ENCODE measurements at regions not wholly inside any gene's neighbourhood (a gene's known extent, or its start where the extent isn't known, plus 50 kb on each side); places are given as distances from the start of the nearest gene placed in this dataset.

DNA sequence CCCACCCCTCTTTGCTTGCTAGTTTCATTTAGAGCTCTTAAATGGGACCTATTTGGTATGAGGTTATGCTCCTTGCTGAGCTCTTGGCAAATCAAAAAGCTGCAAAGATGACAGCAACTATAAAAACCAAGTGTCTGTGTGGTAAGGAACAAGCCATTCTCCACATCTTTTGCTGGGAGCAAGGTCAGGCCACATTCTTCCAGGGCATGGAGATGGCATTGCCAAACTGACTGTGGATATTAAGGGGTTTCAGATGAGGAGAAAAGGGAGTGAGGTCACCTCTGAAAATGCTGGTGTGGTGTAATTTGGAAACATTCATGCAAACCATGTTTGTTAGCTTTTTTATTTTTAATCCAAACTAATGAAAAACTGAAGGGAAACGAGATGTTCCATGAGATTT, 218.8 kb upstream of the IL12B start:
- TF ChIP-seq CTCF (IDR thresholded peaks at IDR 0.05; ENCODE audit: control insufficient read depth, insufficient read depth, low read depth, low read length, missing control alignments) = no peak

DNA sequence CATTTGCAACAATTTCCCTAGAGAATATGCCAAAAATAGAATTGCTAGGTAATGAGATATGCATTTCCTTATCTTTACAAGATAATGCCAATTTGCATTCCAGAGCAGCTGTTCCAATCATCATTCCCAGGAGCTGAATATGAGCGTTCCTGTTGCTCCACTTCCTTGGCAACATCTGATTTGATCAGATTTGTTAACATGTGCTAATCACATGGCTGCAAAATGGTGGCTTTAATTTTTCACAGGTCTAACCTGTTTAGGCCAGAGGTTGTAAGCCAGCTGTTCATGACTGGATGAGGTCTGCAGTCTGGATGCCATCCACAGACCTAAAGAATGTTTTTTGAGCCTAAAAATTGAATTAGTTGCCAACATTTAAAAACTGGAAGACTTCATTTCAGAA, 220.7 kb upstream of the IL12B start:
- H3K4me3 ChIP-seq (ENCODE audit: control insufficient read depth, low read depth, low read length) = no peak overlapping the region
- DNase-seq (ENCODE audit: low read depth) = no peak
- no peak for TF ChIP-seq CTCF (IDR thresholded peaks at IDR 0.05; ENCODE audit: control insufficient read depth, insufficient read depth, low read depth, low read length, missing control alignments)

More for the DNA sequence above, 218.8 kb upstream of the IL12B start:
- no peak overlapping the region for H3K4me3 ChIP-seq (ENCODE audit: control insufficient read depth, low read depth, low read length)
- no peak for DNase-seq (ENCODE audit: low read depth)

DNA sequence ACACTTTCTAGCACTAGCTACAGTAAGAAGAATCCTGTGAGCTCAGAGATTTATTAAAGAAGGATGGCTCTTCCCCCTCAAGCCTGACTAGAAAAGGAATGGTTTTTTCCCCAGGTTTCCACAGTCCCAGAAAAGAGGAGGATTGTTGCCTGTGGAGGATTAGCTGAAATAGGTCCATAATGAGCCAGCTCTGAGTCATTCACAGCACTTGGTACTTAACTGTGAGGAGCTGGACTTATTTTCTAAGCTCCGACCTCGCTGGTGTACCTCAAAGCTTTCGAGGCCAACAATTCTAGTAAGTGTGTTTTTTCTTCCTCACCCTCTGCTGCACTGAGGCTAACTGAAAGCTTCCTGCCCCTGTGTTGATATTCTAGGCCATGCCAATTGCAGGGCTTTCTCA, 222.5 kb upstream of the IL12B start:
- DNase-seq (ENCODE audit: low read depth) = peak; percentile 35
- no peak for TF ChIP-seq CTCF (IDR thresholded peaks at IDR 0.05; ENCODE audit: control insufficient read depth, insufficient read depth, low read depth, low read length, missing control alignments)
- H3K4me3 ChIP-seq (ENCODE audit: control insufficient read depth, low read depth, low read length) = no peak overlapping the region

DNA sequence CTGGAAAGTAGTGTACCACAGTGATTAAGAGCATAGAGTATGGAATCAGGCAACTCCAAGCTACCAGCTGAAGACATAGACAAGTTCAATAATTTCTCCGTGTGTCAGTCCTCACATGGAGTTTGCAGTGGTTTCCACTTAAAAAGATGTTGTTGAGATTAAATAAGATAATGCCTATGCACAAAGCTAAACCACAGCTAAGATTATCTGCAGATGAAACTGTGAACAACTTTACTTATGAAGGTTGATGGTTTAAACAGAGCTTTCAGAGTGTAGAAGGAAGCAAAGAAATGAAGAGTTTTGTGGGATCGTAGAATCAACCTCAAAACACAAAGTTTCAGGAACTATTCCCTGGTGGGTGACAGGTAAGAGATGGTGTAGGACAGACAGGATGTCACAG, 223.5 kb upstream of the IL12B start:
- TF ChIP-seq CTCF (IDR thresholded peaks at IDR 0.05; ENCODE audit: control insufficient read depth, insufficient read depth, low read depth, low read length, missing control alignments) = no peak
- DNase-seq (ENCODE audit: low read depth) = no peak
- no peak overlapping the region for H3K4me3 ChIP-seq (ENCODE audit: control insufficient read depth, low read depth, low read length)

DNA sequence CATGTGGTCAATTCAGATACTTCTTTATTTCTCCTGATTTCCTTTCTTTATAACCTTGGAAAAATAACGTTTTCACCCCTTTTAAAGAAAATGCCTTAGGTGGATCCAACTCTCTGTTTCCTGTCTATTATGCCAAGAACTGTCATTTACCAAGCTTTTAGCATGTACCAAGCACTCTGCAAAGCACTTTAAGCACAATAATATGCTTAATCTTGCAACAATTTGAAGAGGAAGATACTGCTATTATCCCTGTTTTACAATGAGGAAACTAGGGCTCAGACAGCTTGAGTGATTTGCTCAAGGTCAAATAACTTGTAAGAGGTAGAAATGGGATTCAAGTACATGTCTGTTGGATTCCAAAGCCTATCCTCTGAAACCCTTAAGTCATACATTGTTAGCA, 224.8 kb upstream of the IL12B start:
- DNase-seq (ENCODE audit: low read depth) = no peak
- no peak for TF ChIP-seq CTCF (IDR thresholded peaks at IDR 0.05; ENCODE audit: control insufficient read depth, insufficient read depth, low read depth, low read length, missing control alignments)
- H3K4me3 ChIP-seq (ENCODE audit: control insufficient read depth, low read depth, low read length) = no peak overlapping the region

GRCh38 chr5:159559337-159559736, 229.1 kb upstream of the IL12B start:
- no peak for TF ChIP-seq CTCF (IDR thresholded peaks at IDR 0.05; ENCODE audit: control insufficient read depth, insufficient read depth, low read depth, low read length, missing control alignments)
- no peak for DNase-seq (ENCODE audit: low read depth)
- no peak overlapping the region for H3K4me3 ChIP-seq (ENCODE audit: control insufficient read depth, low read depth, low read length)

GRCh38 chr5:159560088-159560487, 229.8 kb upstream of the IL12B start:
- no peak for DNase-seq (ENCODE audit: low read depth)
- H3K4me3 ChIP-seq (ENCODE audit: control insufficient read depth, low read depth, low read length) = no peak overlapping the region
- TF ChIP-seq CTCF (IDR thresholded peaks at IDR 0.05; ENCODE audit: control insufficient read depth, insufficient read depth, low read depth, low read length, missing control alignments) = no peak
